Calu3 (cell line): ENCODE measurements at regions not wholly inside any gene's neighbourhood (a gene's known extent, or its start where the extent isn't known, plus 50 kb on each side); places are given as distances from the start of the nearest gene placed in this dataset.

Source experiments
- BruUV-seq: library from RNA; stranded (reverse); fragments of 400-500 nt; replicated peaks from 2 replicates; lab custom pipeline; 2021; lab: Mats Ljungman, UMichigan
- CTCF ChIA-PET: fragments of 300-600 bp; sonication (Branson Sonifier 250); formaldehyde crosslinking; loops from one replicate; lab custom pipeline; 2022; ENCODE audit warnings: antibody characterized with exemption; lab: Charles Lee
- DNase-seq: peaks from one replicate; pipeline ENCODE4 v3.0.0; 2022
- H3K27ac Mint-ChIP-seq: one replicate; pipeline ENCODE4 v1.8.0; 2022; ENCODE audit warnings: mixed read lengths; ENCODE audit not compliant: unreplicated experiment
- H3K27me3 Mint-ChIP-seq: one replicate; pipeline ENCODE4 v1.8.0; 2022; ENCODE audit warnings: mixed read lengths; ENCODE audit not compliant: unreplicated experiment
- H3K36me3 Mint-ChIP-seq: one replicate; pipeline ENCODE4 v1.8.0; 2022; ENCODE audit warnings: mild to moderate bottlenecking, moderate library complexity, mixed read lengths; ENCODE audit not compliant: insufficient read depth, unreplicated experiment
- H3K4me1 Mint-ChIP-seq: one replicate; pipeline ENCODE4 v1.8.0; 2022; ENCODE audit warnings: mild to moderate bottlenecking, low read depth, mixed read lengths; ENCODE audit not compliant: unreplicated experiment
- H3K4me3 Mint-ChIP-seq: one replicate; pipeline ENCODE4 v1.8.0; 2022; ENCODE audit warnings: mild to moderate bottlenecking, low read depth, moderate library complexity, mixed read lengths; ENCODE audit not compliant: unreplicated experiment
- H3K9me3 Mint-ChIP-seq: one replicate; pipeline ENCODE4 v1.8.0; 2022; ENCODE audit warnings: low read depth, mixed read lengths; ENCODE audit not compliant: unreplicated experiment
- intact Hi-C: fragments of 100-400 bp; cut with micrococcal nuclease; formaldehyde crosslinking; loops from one replicate; pipeline ENCODE4 v1.10.0; 2022; ENCODE audit not compliant: unreplicated experiment
- TF ChIP-seq, protein P1 (sequence below): fragments of 200-600 bp; IDR thresholded peaks from one replicate; pipeline ENCODE4 v1.8.0; 2022; ENCODE audit warnings: antibody characterized with exemption; ENCODE audit not compliant: unreplicated experiment

DNA sequence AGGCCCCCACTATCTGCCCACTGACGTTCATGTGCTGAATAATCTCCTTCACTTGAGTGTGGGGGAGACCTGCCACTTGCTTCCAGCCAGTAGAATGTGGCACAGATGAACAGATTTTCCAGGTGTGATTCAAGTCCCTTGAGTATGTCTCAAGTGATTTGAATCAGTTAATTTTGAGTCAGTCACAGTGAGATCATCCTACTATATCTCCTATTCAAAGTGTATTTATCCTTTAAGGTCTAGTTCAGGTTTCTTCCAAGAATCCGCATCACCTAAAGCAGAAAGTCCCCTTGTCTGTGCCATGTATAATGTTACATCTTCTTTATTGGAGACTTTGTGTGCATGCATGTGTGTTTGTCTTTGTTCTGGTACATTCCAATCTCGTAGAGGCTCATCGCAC is 208.3 kb upstream of the DAB2 start:
- H3K27me3 Mint-ChIP-seq = no peaks in the 10 kb centered on the region
- no peaks in the 10 kb centered on the region for H3K36me3 Mint-ChIP-seq
- TF ChIP-seq, protein P1, sequence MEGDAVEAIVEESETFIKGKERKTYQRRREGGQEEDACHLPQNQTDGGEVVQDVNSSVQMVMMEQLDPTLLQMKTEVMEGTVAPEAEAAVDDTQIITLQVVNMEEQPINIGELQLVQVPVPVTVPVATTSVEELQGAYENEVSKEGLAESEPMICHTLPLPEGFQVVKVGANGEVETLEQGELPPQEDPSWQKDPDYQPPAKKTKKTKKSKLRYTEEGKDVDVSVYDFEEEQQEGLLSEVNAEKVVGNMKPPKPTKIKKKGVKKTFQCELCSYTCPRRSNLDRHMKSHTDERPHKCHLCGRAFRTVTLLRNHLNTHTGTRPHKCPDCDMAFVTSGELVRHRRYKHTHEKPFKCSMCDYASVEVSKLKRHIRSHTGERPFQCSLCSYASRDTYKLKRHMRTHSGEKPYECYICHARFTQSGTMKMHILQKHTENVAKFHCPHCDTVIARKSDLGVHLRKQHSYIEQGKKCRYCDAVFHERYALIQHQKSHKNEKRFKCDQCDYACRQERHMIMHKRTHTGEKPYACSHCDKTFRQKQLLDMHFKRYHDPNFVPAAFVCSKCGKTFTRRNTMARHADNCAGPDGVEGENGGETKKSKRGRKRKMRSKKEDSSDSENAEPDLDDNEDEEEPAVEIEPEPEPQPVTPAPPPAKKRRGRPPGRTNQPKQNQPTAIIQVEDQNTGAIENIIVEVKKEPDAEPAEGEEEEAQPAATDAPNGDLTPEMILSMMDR = no peak
- DNase-seq = no peak
- intact Hi-C loops = no loop called here
- no peaks in the 10 kb centered on the region for H3K9me3 Mint-ChIP-seq
- CTCF ChIA-PET = no interaction called here
- H3K27ac Mint-ChIP-seq = no peak overlapping the region
- no peaks in the 10 kb centered on the region for H3K4me1 Mint-ChIP-seq
- H3K4me3 Mint-ChIP-seq = no peak overlapping the region
- no TSS peak for BruUV-seq

DNA sequence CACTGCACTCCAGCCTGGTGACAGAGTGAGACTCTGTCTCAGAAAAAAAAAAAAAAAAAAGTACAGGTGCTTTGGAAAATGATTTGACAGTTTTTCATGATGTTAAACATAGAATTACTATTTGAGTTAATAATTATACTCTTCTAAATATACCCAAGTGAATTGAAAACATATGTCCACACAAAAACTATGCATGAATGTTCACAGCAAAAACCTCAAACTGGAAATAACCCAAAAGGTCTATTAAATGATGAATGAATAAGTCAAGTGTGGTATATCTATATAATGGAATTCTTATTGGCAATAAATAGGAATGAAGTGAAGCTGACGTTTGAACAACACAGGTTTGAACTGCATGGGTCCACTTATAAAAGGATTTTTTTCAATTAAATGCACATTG is 207.2 kb upstream of the DAB2 start:
- Mint-ChIP-seq H3K9me3 (no peaks in the 10 kb centered on the region), H3K4me3 (no peak overlapping the region), H3K36me3 (no peaks in the 10 kb centered on the region), H3K27ac (no peak overlapping the region), H3K4me1 (no peaks in the 10 kb centered on the region), H3K27me3 (no peaks in the 10 kb centered on the region)
- DNase-seq = no peak
- intact Hi-C loops = no loop called here
- CTCF ChIA-PET = no interaction called here
- TF ChIP-seq, protein P1 = no peak
- BruUV-seq = no TSS peak

DNA sequence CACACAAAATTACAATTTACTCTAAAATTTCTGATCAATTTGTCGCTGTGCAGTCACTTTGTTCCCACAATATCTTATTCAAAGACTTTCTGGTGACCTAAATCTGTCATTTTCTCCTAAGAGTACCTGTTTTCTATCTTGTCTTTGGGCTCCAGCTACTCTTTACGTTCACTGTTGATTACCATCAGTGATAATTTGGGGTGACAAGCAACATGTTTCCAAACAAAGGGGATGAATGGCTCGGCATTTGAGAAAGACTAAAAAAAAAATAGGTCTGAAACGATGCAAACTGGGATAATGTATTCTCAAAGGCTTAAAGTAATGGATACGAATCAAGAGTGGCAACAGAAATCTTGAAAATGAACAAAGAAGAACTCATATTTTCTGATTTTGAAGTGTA is 205.2 kb upstream of the DAB2 start:
- Mint-ChIP-seq H3K36me3 (no peaks in the 10 kb centered on the region), H3K4me1 (peaks cover 16% of the 10 kb centered on the region), H3K4me3 (no peak overlapping the region), H3K27me3 (no peaks in the 10 kb centered on the region), H3K27ac (no peak overlapping the region), H3K9me3 (peaks cover 6% of the 10 kb centered on the region)
- no peak for DNase-seq
- CTCF ChIA-PET = no interaction called here
- no TSS peak for BruUV-seq
- TF ChIP-seq, protein P1 = no peak
- intact Hi-C loops = no loop called here

DNA sequence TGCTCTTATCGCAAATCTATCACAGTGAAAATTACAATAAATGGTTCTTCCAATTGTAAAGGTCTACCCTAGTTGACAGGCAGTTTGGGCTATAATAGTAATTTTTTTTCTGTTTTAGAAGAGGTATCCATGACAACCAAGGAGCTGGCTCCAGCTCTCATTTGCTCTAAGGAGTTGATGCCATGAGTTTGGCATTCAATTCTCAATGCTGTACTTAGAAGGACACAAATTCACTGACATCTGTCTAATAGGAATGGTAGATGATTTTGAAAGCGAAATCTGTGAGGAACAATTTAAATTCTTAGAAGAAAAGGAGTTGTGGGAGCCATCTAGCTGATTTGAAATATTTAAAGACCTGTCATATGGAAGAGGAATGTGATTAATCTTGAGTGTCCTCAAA is 203.6 kb upstream of the DAB2 start:
- Mint-ChIP-seq H3K4me3 (no peak overlapping the region), H3K27me3 (no peaks in the 10 kb centered on the region), H3K4me1 (peaks cover 26% of the 10 kb centered on the region), H3K9me3 (peaks cover 6% of the 10 kb centered on the region), H3K27ac (no peak overlapping the region), H3K36me3 (no peaks in the 10 kb centered on the region)
- no TSS peak for BruUV-seq
- intact Hi-C loops = no loop called here
- CTCF ChIA-PET = no interaction called here
- DNase-seq = no peak
- TF ChIP-seq, protein P1 = no peak
